Neutrophil (primary cell): ENCODE measurements at regions not wholly inside any gene's neighbourhood (a gene's known extent, or its start where the extent isn't known, plus 50 kb on each side); places are given as distances from the start of the nearest gene placed in this dataset.

Experiments
- H3K27ac ChIP-seq: fragments of 200-600 bp; sonication (generic); 2 replicates; pipeline ENCODE4 v1.5.1; 2016; ENCODE audit warnings: mild to moderate bottlenecking, moderate library complexity
- H3K27me3 ChIP-seq: fragments of 200-600 bp; sonication (generic); 2 replicates; pipeline ENCODE4 v1.6.0; 2016; ENCODE audit warnings: mild to moderate bottlenecking
- H3K36me3 ChIP-seq: fragments of 200-600 bp; sonication (generic); 2 replicates; pipeline ENCODE4 v1.5.1; 2017
- H3K4me1 ChIP-seq, 2 experiments: fragments of 200-600 bp in 1 of 2; sonication (generic) in 1 of 2; 1 replicate in 1 of 2; 2 replicates in 1 of 2; pipeline versions ENCODE4 v1.5.1 to v1.6.1; 2013 to 2016; ENCODE audit warnings: low read depth in 1 of 2, low read length in 1 of 2, mild to moderate bottlenecking in 1 of 2, moderate library complexity in 1 of 2; ENCODE audit not compliant: control insufficient read depth in 1 of 2, insufficient read depth in 1 of 2
- H3K4me3 ChIP-seq, 2 experiments: fragments of 200-600 bp in 1 of 2; sonication (generic) in 1 of 2; 1 replicate in 1 of 2; 2 replicates in 1 of 2; pipeline ENCODE4 v1.5.1; 2013 to 2016; ENCODE audit warnings: low read depth in 1 of 2, low read length in 1 of 2, mild to moderate bottlenecking in 1 of 2, moderate library complexity in 1 of 2
- H3K9me3 ChIP-seq: fragments of 200-600 bp; sonication (generic); 2 replicates; pipeline ENCODE4 v1.5.1; 2016
- CTCF ChIP-seq: fragments of 200-600 bp; sonication (generic); IDR thresholded peaks from 2 replicates; pipeline ENCODE4 v1.5.1; 2016; ENCODE audit warnings: antibody characterized with exemption

- H3K4me3 ChIP-seq, result no peak overlapping the region
- no peaks in the 10 kb centered on the region for H3K27me3 ChIP-seq
- no peak overlapping the region for H3K27ac ChIP-seq
- H3K36me3 ChIP-seq, result no peaks in the 10 kb centered on the region
- H3K9me3 ChIP-seq, result no peaks in the 10 kb centered on the region
- TF ChIP-seq CTCF, result no peak
- H3K4me1 ChIP-seq, result no peaks in the 10 kb centered on the region
Measured at GRCh38 chr3:59411694-59412093, 361.9 kb upstream of the CFAP20DC start.

DNA sequence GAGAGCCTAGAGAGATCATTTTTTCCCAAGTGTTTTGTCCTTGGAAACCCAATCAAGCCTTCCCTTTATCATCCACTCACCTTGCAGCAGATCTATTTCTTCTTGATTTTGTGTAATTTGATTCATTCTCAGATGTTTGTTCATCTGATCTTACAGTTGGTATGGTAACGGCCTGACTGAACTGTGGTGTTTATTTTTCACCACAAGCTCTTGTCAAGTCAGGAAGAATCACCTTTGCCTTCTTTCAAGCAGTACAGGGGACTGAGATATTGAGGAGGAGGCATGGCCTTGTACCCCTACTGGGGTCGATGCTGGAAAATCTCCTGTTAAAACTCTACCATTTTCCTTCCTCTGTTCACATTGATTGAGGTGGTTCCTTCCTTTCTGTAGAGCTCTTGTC, 361.4 kb upstream of the CFAP20DC start:
- H3K36me3 ChIP-seq, result no peaks in the 10 kb centered on the region
- no peak for TF ChIP-seq CTCF
- no peaks in the 10 kb centered on the region for H3K4me1 ChIP-seq
- H3K27me3 ChIP-seq, result no peaks in the 10 kb centered on the region
- no peaks in the 10 kb centered on the region for H3K9me3 ChIP-seq
- H3K4me3 ChIP-seq, result no peak overlapping the region
- H3K27ac ChIP-seq, result no peak overlapping the region

DNA sequence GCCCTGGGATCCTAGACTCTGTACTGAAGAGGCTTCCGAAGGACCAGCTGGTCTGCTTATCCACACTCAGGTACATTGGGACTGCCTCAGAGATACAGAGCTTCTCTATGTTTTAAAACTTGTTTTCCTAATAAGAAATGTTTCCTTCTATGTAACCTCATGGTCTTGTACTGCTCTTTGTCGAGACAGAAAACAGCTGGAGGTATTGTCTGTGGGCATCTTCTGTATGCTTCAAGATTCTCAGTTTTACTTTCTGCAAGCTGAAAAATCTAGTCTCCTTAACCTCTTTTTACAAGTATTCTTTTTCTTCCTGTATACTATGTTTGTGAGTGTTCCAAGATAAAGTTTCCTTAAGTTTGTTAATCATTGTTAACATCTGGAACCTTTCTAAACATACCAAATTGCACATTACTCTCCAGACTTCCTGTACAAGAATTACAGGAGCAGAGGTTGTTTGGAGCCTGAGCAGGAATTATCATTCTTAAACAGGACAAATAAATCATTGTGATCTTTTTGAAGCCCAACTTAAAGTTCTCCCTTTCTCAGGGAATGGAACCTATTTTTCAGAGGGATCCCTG, 358.3 kb upstream of the CFAP20DC start:
- Histone ChIP-seq H3K4me3 (no peak overlapping the region), H3K9me3 (no peaks in the 10 kb centered on the region), H3K27me3 (peaks cover 7% of the 10 kb centered on the region), H3K36me3 (no peaks in the 10 kb centered on the region), H3K4me1 (no peaks in the 10 kb centered on the region), H3K27ac (no peak overlapping the region)
- TF ChIP-seq CTCF, result no peak

- H3K27ac ChIP-seq, result no peak overlapping the region
- no peak overlapping the region for H3K4me3 ChIP-seq
- H3K4me1 ChIP-seq, result no peaks in the 10 kb centered on the region
- no peaks in the 10 kb centered on the region for H3K9me3 ChIP-seq
- no peaks in the 10 kb centered on the region for H3K36me3 ChIP-seq
- TF ChIP-seq CTCF, result no peak
- H3K27me3 ChIP-seq, result peaks cover 7% of the 10 kb centered on the region
Measured at GRCh38 chr3:59407425-59407824, 357.6 kb upstream of the CFAP20DC start.

DNA sequence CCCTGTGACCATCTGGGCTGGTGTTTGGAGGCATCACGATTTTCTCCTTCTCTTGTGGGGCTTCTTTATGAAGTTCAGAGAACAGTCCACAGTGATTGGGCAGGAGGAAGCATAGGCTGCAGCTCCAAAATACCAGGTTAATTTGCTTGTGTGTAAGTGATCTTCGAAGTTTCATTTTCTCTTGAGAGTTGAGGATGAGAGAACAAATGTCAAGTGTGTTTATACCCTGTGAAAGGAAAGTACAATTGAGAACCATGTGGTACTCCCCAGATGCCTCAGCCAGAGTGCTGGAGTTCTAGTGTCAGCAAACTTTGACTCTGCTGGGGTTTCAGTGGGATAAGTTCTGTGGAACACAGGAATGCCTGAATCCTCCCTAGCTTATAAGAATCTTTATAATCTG, 357.1 kb upstream of the CFAP20DC start:
- peaks cover 7% of the 10 kb centered on the region for H3K27me3 ChIP-seq
- no peak overlapping the region for H3K27ac ChIP-seq
- TF ChIP-seq CTCF, result no peak
- H3K4me1 ChIP-seq, result no peaks in the 10 kb centered on the region
- H3K4me3 ChIP-seq, result no peak overlapping the region
- H3K9me3 ChIP-seq, result no peaks in the 10 kb centered on the region
- no peaks in the 10 kb centered on the region for H3K36me3 ChIP-seq

DNA sequence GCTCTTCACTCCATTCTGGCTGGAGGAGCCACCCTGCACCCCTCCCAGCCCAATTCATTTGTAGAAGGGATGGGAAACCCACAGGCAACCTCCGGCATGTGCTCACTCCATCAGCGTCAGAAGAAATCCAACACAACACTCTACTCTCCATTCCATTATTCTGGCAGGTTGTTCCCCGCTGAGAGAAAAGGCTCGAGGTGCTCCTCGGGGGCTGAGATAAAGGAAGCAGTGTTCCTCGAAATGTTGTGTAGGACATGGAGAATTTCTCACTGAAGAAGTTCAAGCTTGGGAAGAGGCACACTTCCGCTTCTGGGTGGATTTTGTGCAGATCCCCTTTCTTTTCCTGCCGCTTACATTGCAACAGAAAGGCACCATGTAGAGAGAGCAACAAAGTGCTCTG, 355.0 kb upstream of the CFAP20DC start:
- Histone ChIP-seq H3K4me3 (no peak overlapping the region), H3K27ac (no peak overlapping the region)

More for the DNA sequence above, 355.0 kb upstream of the CFAP20DC start:
- no peaks in the 10 kb centered on the region for H3K36me3 ChIP-seq
- H3K9me3 ChIP-seq, result no peaks in the 10 kb centered on the region
- peaks cover 7% of the 10 kb centered on the region for H3K27me3 ChIP-seq
- no peaks in the 10 kb centered on the region for H3K4me1 ChIP-seq
- TF ChIP-seq CTCF, result no peak
